ENCODE measurements at regions not wholly inside any gene's neighbourhood (a gene's known extent, or its start where the extent isn't known, plus 50 kb on each side); places are given as distances from the start of the nearest gene placed in this dataset.
"Not testable (repeated sequence)": the region's sequence is repeated elsewhere in the genome, so short reads cannot be mapped to it uniquely, and the experiment has no call there.

DNA sequence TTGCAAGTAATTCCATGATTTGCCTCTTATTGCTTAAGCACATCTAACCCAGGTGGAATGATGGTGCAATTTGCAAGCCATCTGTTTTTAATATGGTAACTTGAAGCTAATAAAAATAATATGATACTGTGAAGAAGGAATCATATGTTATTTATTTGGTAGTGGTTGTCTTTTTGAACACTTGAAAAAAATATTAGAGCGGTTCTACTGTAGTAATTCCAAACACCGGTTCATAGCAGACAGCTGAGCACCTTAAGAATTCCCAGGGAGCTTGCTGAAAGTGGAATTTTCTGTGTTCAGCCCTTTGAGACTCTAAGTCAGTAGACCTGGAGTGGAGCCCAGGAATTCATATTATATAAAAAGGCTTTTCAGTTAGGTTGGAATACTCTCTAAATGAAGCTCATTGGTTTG is 687.4 kb downstream of the EDEM1 start:
- no peak for DNase-seq

DNA sequence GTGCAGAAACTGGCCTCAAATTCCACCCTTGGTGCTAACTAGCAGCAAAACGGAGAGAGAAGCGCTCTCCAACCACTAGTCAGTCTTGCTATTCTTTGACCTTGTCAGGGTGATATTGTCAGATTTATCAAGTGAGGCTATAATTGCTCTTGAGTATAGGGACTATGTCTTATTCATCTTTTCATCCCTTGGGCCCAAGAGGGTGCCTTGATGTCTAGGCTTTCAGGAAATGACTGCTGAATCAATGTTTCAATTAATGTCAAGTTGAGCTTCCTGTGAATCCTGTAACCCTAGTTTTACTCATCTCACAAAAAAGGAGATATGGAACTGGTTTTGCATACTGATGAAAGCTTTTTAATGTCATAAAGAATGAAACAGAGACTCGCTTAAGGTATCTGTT is 701.3 kb downstream of the EDEM1 start:
- DNase-seq: no peak

DNA sequence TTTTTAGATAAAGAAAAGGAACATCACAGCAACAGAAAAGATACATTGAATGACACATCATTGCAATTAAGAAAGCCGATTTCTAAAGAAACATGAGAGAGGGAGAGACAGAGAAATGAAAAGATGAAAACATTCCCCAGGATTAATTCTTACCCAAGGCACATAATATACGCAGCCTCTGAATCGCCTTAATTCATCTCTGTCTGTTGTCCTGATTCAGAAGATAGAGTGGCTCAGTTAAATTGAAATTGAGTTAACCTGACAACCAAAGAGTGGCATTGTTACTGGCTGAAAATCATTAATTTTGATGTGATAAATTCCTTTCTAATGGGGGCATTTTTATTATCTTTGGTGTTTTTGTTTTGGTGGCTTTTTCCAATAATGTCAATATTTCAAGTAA is 701.9 kb downstream of the EDEM1 start:
- DNase-seq: no peak

DNA sequence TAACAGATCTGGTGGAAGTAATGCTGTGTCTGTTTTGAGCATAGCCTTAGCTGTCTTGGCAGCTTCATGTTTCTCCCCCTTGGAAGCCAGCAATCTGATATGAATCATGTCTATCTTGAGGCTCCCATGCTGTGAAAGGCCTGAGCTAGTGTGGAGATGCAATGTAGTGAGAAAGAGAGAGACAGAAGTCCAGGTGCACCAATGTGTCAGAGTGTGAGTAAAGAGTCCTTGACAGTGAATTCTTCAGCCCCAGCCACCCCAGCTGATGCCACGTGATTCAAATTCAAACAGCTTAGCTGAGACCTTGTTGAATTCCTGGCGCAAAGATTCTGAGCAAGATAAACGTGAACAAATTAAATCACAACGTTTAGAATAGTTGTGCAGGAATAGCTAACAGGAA is 704.2 kb downstream of the EDEM1 start:
- no peak for DNase-seq

DNA sequence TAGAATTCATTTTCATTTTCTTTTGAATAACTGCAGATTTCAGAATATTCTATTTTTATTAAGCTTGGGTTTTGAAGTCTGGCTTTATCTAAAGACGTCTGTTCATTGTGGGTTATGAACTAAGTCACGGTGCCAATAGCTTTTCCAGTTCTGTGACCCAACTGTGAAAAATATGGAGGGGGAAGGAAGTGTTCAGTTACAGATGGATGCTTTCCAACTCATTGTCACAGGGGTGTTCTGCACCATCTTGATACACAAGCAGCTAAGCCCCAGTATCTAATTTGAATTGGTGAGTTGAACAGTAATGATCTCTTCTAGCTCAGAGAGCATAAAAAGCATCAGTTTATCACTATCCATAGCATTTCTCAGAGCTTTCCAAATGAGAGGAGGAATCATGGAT is 710.6 kb downstream of the EDEM1 start:
- DNase-seq: no peak

DNA sequence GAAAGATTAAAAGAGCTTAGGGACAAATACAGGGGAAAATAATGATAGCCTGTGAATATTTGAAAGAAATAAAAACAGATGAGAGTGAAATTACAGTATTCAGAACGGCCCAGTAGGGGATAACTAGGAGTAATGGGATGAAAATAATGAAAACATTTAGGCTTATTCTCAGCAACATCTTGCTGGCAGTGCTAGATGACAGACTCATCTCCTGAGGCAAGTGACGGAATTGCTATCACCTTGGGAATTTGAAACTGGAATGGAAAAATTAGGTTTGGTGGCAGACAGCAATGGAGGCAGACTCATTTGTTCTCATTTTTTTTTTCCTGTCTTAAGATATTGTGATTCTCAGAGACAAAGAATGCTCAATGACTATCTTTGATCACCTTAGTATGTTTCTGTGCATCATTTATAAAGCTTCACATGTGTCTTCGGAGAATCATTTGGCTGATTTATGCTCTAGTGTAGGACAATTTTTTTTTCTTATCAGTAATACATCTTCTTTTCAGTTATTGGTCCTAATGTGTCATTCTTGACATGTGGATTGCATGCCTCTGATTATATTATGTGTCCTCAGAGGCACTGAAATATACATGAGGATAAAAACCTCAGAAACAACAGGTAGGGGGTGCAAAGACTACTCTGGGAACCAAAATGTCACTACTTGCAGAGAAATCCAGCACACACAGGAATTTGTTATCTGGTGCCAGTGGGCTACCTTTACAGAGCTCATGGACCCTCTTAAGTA is 711.7 kb downstream of the EDEM1 start:
- DNase-seq: no peak

DNA sequence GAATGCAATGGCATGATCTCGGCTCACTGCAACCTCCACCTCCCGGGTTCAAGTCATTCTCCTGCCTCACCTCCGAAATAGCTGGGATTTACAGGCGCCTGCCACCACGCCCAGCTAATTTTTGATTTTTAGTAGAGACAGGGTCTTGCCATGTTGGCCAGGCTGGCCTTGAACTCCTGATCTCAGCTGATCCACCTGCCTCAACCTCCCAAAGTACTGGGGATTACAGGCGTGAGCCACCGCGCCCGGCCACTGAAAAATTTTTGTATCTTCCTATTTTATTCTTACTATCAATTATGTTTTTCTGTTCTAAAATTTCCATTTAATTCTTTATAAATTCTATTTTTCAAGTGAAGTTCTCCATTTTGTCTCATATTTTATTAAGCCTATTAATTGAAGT is 730.4 kb downstream of the EDEM1 start:
- no peak for DNase-seq

DNA sequence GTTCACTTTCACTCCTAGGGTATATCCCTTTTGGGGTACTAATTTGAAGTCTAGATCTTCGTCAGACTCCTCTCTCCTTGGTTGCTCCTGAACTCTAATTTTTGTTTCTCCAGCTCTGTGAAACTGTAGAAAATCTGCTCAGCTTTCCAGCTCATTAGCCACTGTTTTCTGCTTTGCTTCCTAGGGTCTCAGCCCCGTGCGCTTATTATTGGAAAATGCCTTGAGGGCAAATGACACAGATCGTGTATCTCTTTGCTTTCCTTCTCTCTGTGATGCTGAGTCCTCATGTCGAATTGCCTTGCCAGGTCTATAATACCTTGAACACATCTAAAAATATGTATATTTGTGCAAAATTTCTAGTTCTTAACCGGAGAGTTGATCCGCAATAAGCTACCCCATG is 731.1 kb downstream of the EDEM1 start:
- DNase-seq: no peak

DNA sequence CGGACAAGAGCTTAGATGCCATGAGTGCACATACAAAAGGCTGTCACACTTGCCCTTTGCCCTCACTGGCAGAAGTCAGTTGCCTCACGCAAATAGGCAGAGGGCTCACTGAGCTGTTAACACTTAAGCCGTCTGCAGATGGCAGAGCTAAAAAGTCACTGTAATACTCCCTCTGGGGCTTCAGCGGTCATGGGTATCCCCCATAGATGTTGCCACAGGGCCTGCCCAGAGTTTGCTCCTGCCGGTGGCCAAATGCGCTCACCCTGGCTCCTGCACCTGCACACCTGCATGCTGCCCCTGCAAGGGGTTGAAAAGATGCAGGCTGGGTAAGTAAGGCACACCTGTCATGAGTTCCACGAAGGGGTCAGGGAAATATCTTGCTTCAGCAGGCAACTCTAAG is 741.5 kb downstream of the EDEM1 start:
- no peak for DNase-seq

DNA sequence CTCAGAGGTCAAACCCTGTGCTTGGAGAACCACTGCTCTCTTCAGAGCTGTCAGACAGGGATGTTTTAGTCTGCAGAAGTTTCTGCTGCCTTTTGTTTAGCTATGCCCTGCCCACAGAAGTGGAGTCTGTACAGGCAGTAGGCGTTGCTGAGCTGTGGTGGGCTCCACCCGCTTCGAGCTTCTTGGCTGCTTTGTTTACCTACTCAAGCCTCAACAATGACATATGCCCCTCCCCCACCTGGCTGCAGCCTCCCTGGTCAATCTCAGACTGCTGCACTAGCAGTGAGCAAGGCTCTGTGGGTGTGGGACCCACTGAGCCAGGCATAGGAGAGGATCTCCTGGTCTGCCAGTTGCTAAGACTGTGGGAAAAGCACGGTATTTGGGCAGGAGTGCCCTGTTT is 756.6 kb downstream of the EDEM1 start:
- not testable (repeated sequence) for DNase-seq

DNA sequence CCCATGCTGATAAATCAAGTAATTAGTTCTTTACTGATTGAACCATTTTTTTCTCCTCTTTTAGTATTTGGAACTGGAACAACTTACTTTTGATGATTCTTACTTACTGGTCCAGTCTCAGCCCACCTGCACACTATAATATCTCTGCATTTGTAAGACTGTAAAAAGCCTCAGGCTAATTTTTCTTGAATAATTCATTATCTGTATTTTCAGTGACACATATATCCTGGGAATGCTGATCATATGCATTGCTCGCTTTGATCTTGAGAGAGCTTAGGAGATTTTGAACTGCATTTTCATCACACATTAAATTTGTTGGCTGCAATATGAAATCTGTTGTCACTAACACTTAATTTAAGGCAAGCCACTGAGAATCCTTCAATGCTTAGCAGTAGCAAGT is 760.6 kb downstream of the EDEM1 start:
- no peak for DNase-seq

DNA sequence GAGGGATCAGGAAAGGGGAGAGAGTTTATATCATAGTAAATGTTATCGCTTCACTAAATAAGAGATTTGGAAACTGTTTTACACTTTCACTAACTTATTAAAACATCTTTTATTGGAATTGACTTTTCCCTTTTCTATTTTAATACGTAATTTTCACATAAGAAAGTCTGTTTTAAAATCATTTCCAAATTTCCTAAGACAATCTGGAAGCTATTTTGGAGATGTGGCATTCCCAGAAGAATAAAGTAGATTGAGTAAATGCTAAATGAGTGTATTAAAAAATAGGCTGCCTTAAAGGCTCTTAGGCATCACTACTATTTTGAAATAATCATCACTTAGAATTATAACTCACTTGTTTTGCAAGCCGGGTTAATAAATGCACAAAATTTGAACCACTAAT is 763.5 kb downstream of the EDEM1 start:
- DNase-seq: no peak

DNA sequence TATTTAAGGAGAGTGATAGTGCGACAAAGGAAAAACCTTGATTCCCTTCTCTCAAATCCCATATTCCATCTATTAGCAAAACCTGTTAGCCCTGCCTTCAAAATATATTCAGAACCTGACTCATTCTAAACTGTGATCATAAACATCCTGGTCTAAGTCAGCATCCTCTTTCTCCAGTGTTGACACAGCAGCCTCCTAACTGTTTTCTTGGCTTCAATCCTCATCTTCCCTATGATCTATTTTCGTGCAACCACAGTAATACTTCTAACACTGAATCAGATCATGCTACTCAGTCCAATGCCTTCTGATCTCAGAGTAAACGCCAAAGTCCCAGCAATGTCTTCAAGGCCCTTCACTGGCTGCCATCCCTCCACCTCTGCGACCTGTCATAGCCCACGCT is 785.1 kb downstream of the EDEM1 start:
- no peak for DNase-seq

DNA sequence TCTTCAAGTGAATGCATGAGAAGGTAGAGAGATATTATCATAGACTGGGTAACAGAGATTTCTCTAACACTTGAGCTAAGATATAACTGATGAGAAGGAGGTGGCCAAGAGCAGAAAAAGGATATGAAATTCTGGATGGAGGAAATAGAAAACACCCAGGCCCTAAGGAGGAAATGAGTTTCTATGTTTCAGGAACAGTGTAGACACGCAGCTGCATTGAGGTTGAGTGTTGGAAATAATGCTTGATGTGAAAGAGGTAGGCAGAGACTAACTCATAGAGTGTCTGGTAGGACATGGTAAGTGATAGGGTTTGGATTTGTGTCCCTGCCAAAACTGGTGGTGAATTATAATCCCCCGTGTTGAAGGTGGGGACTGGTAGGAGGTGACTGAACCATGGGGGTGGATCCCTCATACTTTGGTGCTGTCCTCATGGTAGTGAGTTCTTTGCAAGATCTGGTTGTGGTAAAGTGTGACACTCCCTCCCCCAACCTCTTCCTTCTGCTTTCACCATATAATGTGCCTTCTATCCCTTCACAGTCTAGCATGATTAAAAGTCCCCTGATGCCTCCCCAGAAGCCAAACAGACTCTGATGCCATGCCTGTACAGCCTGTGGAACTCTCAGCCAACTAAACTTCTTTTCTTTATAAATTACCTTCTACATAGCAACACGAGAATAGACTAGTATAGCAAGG is 787.3 kb downstream of the EDEM1 start:
- DNase-seq: no peak

DNA sequence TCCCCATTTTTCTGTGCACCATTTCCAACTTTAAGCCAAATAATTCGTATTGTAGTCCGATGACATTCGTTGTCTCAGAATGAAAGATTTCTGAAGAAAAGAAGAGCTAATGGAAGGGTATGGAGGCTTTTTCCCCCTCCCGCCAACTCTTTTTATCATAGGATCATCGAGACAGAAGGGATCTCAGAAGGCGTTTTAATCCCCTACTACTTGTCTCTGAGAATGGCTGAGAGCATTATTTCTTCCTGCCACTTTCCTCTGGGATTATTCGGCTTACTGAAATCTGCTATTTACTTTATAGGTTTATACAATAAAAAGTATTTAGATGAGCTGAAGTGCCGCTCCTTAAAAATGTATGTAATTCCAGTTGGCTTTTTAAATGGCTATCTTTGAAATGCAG is 789.8 kb downstream of the EDEM1 start:
- DNase-seq: no peak

DNA sequence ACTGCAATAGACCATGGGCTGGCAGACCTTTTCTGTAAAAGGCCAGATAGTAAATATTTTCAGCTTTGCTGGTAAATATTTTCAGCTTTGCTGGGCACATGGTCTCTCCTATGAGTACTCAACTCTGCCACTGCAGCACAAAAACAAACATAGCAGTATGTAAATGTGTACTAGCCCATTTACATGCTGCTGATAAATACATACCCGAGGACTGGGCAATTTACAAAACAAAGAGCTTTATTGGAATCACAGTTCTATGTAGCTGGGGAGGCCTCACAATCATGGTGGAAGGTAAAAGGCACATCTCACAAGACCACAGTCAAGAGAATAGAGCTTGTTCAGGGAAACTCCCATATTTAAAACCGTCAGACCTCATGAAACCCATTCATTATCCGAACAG is 793.0 kb downstream of the EDEM1 start:
- DNase-seq: no peak

DNA sequence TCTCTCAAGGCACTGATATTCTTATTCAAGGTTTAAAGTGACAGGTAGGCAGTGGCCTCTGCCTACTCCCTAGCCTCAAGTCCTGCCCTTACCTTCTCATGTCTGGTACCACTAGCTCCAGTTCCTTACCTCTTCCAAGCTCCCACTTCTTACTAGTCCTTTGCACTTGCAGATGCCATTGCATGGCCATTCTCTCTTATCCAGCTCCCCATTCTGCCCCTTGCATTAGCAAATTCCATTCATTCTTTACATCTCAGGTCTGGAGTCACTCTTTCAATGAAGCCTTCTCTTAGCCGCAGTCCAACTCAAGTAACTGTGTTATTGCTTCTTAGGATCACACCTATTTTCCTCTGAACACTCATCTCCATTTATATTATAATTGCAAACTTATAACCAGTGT is 807.1 kb downstream of the EDEM1 start:
- no peak for DNase-seq

DNA sequence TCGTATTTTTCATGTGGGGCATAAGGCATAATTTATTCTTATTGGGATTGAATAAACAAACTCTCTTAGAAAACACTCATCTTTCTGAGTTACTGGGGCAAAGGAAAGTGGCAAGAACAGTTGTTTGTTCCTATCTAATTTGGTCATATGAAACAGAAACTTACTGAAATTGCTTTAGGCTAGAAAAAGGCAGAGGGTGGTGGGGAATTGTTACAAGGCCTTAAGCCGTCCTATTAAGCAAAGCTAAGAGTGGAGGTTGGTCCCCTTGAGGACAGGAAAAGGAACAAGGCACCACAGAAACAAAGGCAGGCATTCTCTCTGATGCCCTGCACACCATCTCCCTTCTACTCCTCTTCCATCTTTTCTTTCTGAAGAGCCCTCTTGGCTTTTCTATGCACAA is 830.9 kb downstream of the EDEM1 start:
- DNase-seq: no peak

DNA sequence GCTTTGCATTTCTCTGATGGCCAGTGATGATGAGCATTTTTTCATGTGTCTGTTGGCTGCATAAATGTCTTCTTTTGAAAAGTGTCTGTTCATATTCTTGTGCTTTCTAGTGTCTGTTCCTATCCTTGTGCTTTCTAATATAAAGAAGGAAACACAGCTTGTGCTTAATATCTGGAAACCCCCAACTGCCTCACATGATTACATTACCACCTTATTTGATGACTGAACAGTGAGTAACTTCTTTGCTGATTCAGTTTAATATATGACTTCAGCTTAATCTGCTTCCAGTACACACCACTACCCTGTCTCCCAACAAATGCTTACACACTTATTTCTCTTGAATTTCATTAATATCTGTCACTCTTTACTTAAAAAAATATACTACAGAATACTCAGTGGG is 835.1 kb downstream of the EDEM1 start:
- DNase-seq: no peak

DNA sequence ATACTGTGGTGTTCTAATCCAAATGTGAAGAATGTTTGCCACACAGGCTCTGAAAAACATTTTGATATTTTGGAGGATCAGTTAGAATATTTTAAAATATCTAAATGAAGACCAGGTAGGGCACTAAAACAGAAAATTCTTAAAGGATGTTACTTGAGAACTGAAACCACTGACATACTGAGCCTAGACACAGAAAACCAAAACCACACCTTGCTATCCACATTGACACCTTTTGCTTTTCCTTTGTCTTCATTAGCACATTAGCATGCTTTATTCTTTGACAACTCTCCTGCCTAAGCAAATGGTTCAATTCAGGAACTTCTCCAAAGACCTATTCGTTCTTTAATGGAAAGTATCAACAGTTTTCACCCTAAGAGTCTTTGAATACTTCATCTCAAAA is 835.9 kb upstream of the GRM7 start:
- DNase-seq: no peak

DNA sequence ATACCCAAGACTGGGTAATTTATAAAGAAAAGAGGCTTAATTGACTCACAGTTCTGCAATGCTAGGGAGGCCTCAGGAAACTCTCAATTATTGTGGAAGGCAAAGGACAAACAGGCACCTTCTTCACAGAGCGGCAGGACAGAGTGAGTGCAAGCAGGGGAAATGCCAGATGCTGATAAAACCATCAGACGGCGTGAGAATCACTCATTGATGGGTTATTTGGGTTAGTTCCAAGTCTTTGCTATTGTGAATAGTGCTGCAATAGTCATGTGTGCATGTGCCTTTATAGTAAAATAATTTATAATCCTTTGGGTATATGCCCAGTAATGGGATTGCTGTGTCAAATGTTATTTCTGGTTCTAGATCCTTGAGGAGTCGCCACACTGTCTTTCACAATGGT is 830.3 kb upstream of the GRM7 start:
- not testable (repeated sequence) for DNase-seq

DNA sequence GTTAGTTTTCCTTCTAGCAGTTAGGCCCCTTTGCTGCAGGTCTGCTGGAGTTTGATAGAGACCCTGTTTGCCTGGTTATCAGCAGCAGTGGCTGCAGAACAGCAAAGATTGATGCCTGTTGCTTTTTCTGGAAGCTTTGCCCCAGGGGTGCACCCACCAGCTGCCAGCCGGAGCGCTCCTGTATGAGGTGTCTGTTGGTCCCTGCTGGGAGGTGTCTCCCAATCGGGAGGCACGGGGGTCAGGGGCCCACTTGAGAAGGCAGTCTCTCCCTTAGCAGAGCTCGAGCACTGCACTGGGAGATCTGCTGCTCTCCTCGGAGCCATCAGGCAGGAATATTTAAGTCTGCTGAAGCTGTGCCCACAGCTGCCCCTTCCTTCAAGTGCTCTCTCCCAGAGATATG is 825.3 kb upstream of the GRM7 start:
- DNase-seq: no peak

DNA sequence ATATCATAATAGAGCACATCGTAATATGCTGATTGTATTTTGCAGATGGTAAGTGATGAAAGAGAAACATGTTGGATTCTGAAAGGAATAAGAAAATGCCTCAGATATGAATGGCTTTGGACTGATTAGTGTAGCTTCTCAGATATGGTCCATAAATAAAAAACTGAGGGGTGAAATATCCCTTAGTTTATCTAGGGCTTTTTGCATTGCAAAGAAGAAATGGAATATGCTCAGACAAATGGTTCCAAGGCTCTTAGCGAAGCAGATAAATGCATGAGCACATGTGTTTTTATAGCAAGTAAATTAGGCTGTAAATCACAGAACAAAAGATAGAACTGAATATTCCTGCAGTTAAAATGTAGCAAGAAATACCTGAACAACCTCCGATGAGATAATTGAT is 820.9 kb upstream of the GRM7 start:
- DNase-seq: no peak

DNA sequence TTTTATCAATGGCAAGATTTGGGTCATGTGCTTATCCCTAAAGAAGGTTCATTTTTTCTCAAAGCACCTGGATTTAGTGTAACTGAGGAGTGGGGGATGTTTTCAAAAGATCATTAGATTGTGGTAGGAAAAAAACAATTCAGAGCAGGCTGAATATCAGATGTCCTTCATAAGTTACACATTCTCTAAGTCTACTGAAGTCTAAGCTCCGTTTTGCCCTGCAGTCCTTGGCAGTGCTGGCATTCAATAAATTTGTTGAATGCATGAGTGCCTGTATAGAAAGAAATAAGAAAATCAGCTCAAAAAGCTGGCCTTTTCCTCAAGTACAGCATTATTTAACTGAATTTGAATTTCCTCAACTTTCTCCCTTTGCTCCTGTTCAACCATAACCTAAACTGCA is 819.0 kb upstream of the GRM7 start:
- DNase-seq: no peak

DNA sequence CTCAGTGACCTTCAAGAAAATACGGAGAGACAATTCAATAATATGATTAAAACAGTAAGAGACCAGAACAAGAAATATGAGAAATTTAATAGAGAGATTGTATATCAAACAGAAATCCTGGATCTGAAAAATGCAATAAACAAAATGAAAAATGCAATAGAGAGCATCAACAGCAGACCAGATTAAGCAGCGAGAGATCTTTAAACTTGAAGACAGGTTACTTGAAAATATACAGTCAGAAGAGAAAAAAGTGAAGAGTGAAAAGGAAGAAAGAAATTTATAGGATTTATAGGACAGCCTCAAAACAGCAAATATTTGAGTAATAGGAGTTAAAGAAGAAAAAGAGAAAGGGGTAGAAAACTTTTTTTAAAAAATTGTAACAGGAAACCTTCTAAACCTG is 813.9 kb upstream of the GRM7 start:
- DNase-seq: no peak
